Astrocyte (in vitro differentiated cells and primary cell): ENCODE measurements at regions not wholly inside any gene's neighbourhood (a gene's known extent, or its start where the extent isn't known, plus 50 kb on each side); places are given as distances from the start of the nearest gene placed in this dataset.

Experiments
- EZH2 ChIP-seq: IDR thresholded peaks from 2 replicates; pipeline ENCODE4 v1.6.1; 2012; ENCODE audit warnings: mild to moderate bottlenecking, low read length, inconsistent platforms; ENCODE audit not compliant: insufficient read depth
- TF ChIP-seq, protein P1 (sequence below): IDR thresholded peaks from 2 replicates; pipeline ENCODE4 v1.5.1; 2011; ENCODE audit warnings: low read depth, mild to moderate bottlenecking, inconsistent platforms, low read length, moderate library complexity; ENCODE audit not compliant: insufficient read depth

DNA sequence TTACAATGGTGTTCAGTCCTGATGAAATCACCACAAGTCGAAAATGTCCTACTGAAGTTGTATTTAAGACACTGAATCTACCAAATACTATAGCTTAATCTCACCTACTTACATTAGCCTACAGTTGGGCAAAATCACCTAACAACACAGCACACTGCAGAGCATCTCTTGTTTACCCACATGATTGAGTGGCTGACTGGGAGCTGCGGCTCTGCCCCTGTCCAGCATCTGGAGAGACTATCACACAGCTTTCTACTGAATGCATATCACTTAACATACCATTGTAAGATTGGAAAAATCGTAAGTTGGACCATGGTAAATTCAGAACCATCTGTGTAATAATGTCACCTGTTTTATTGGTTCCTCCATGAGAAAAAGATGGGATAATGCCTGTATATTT lies 1083.2 kb upstream of the PCDH7 start:
- TF ChIP-seq, protein P1, sequence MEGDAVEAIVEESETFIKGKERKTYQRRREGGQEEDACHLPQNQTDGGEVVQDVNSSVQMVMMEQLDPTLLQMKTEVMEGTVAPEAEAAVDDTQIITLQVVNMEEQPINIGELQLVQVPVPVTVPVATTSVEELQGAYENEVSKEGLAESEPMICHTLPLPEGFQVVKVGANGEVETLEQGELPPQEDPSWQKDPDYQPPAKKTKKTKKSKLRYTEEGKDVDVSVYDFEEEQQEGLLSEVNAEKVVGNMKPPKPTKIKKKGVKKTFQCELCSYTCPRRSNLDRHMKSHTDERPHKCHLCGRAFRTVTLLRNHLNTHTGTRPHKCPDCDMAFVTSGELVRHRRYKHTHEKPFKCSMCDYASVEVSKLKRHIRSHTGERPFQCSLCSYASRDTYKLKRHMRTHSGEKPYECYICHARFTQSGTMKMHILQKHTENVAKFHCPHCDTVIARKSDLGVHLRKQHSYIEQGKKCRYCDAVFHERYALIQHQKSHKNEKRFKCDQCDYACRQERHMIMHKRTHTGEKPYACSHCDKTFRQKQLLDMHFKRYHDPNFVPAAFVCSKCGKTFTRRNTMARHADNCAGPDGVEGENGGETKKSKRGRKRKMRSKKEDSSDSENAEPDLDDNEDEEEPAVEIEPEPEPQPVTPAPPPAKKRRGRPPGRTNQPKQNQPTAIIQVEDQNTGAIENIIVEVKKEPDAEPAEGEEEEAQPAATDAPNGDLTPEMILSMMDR, result no peak
- no peak for TF ChIP-seq EZH2
